Common myeloid progenitor, CD34-positive (primary cell): ENCODE measurements at regions not wholly inside any gene's neighbourhood (a gene's known extent, or its start where the extent isn't known, plus 50 kb on each side); places are given as distances from the start of the nearest gene placed in this dataset.

Source experiments
- CTCF ChIA-PET: fragments of 350-600 bp; sonication (Branson Sonifier 250); formaldehyde crosslinking; loops from one replicate; lab custom pipeline; 2021; ENCODE audit warnings: antibody characterized with exemption; lab: Charles Lee
- POLR2A ChIA-PET: fragments of 350-600 bp; sonication (Branson Sonifier 250); formaldehyde crosslinking; loops from one replicate; lab custom pipeline; 2021; ENCODE audit warnings: antibody characterized with exemption; lab: Charles Lee
- DNase-seq, 3 donors: peaks; one replicate each; pipeline versions ENCODE4 v3.0.0 to v3.0.0-alpha.2; 2013
- H3K27ac ChIP-seq, 2 experiments: 1 replicate in 1 of 2; 2 replicates in 1 of 2; pipeline ENCODE4 v1.7.0; 2013; ENCODE audit warnings: inconsistent platforms in 2 of 2, low read length in 2 of 2, mild to moderate bottlenecking in 2 of 2, low read depth in 1 of 2, moderate library complexity in 1 of 2; ENCODE audit not compliant: severe bottlenecking in 2 of 2, insufficient read depth in 1 of 2, poor library complexity in 1 of 2
- H3K27me3 ChIP-seq, 5 experiments: replicated peaks in 2 of 5; 1 replicate in 3 of 5; 2 replicates in 2 of 5; pipeline versions ENCODE4 v1.6.1 to v1.7.0; 2013; ENCODE audit warnings: low read length in 4 of 5, mild to moderate bottlenecking in 2 of 5, moderate library complexity in 2 of 5, inconsistent platforms in 1 of 5; ENCODE audit not compliant: insufficient read depth in 5 of 5, control insufficient read depth in 4 of 5
- H3K36me3 ChIP-seq, 4 experiments: 1 replicate in 2 of 4; 2 replicates in 2 of 4; pipeline versions ENCODE4 v1.6.1 to v1.7.0; 2013; ENCODE audit warnings: low read length in 3 of 4, control low read depth in 1 of 4, mild to moderate bottlenecking in 1 of 4; ENCODE audit not compliant: control insufficient read depth in 4 of 4, insufficient read depth in 4 of 4
- H3K4me1 ChIP-seq, 4 experiments: 1 replicate in 3 of 4; 2 replicates in 1 of 4; pipeline versions ENCODE4 v1.6.1 to v1.7.1; 2013; ENCODE audit warnings: low read length in 3 of 4, mild to moderate bottlenecking in 3 of 4, control low read depth in 1 of 4, inconsistent platforms in 1 of 4, moderate library complexity in 1 of 4; ENCODE audit not compliant: control insufficient read depth in 4 of 4, insufficient read depth in 4 of 4; ENCODE audit errors: control extremely low read depth in 1 of 4
- H3K4me3 ChIP-seq, 7 experiments: 1 replicate in 4 of 7; 2 replicates in 3 of 7; pipeline versions ENCODE4 v1.5.1 to v1.7.0; 2013; ENCODE audit warnings: mild to moderate bottlenecking in 7 of 7, low read length in 6 of 7, moderate library complexity in 6 of 7, inconsistent platforms in 2 of 7, low read depth in 2 of 7, control low read depth in 1 of 7; ENCODE audit not compliant: insufficient read depth in 4 of 7, control insufficient read depth in 1 of 7; ENCODE audit errors: extremely low read depth in 1 of 7
- H3K9me3 ChIP-seq, 5 experiments: 1 replicate in 4 of 5; 2 replicates in 1 of 5; pipeline versions ENCODE4 v1.6.1 to v1.7.1; 2013; ENCODE audit warnings: low read length in 4 of 5, mild to moderate bottlenecking in 2 of 5, inconsistent platforms in 1 of 5, low read depth in 1 of 5, moderate library complexity in 1 of 5; ENCODE audit not compliant: control insufficient read depth in 4 of 5, insufficient read depth in 2 of 5; ENCODE audit errors: control extremely low read depth in 1 of 5
- WGBS: methylation state at CpG from one replicate; pipeline ENCODE4 v1.1.5; 2013; ENCODE audit not compliant: insufficient coverage; 5-methylcytosine and 5-hydroxymethylcytosine counted together

DNA sequence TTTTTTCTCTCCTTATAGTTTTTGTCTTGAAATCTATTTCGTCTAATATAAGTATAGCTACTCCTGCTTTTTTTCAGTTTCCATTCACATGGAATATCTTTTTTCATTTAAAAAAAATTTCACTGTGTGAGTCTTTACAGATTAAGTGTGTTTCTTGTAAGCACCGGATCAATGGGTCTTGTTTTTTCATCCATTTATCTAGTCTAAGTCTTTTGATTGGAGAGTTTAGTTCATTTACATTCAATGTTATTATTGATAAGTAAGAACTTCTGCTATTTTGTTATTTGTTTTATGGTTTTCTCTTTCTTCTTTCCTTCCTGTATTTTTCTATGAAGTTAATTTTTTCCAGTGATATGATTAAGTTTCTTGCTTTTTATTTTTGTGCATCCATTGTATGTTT lies 216.7 kb upstream of the CNTNAP2 start:
- Histone ChIP-seq H3K27me3 (no peaks in the 10 kb centered on the region), H3K27ac (no peak overlapping the region), H3K9me3 (peaks cover 0 to 9% (median 0%) of the 10 kb centered on the region in 5 experiments), H3K4me3 (no peak overlapping the region), H3K4me1 (no peaks in the 10 kb centered on the region), H3K36me3 (no peaks in the 10 kb centered on the region)
- CTCF ChIA-PET: no interaction called here
- POLR2A ChIA-PET: no interaction called here
- no peak for DNase-seq
- no CpG with 5 or more reads among the region's 2 CpGs for WGBS

- WGBS: no CpG with 5 or more reads among the region's 4 CpGs
- no peak for DNase-seq
- POLR2A ChIA-PET: no interaction called here
- no peaks in the 10 kb centered on the region for H3K36me3 ChIP-seq
- no peak overlapping the region for H3K4me3 ChIP-seq
- CTCF ChIA-PET: no interaction called here
- H3K27me3 ChIP-seq: no peaks in the 10 kb centered on the region
- no peaks in the 10 kb centered on the region for H3K9me3 ChIP-seq
- H3K4me1 ChIP-seq: no peaks in the 10 kb centered on the region
- H3K27ac ChIP-seq: no peak overlapping the region
Measured at GRCh38 chr7:145893925-145894535, 222.6 kb upstream of the CNTNAP2 start.

DNA sequence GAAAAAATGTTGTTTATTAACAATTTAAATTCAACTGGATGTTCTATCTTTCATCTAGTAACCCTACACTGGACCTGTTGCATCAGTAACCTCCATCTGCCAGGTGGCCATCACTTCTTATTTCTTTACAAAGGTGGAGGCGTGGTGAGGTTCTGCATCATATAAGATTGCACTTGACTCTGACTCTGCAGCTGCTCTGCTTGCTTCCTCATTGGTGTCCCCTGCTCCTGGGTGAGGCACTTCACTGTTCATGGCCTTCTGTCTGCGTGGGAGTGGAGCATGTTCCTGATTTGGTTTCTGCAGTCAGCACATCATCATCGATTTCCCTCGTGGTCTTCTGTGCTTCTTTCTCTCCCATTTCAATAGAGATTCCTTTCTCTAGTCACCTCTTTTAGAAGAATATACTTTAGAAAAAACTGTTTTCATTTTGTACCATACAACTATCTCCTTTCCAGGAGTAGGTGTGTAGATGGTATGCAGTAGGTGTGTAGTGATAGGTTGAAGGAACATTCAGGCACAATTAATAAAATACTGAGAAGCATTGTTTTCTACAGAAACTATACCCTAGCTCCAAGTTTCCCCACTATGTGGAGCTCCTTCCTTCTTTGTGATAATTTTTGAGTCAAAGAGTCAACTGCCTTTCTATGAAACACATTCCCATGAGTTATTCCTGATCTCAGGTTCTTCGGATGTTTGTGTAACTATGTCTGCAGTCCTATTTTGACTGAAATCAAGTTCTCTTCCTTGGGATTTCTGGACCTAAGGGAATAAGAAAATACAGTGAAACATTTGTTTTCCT lies 231.7 kb upstream of the CNTNAP2 start:
- POLR2A ChIA-PET: no interaction called here
- whole genome bisulfite sequencing: 86% methylated on average over 2 of the region's 5 CpGs
- no peak overlapping the region for H3K4me3 ChIP-seq

DNA sequence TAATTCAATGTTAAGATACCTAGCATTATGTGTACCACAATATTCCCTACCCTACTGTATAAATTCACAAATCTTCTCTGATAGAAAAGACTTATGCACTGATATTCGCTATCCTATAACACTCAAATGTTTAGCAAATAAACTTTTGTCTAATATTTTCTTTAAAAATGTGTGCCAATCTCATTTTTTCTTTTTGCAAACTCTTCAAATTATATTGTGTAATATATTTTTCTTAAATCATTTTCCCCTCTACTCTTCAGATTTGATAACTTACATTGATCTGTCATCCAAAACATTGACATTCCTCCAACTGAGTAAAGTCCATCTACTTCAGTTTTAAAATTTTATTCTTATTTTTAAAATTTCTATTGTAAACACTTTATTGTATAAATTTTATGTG lies 240.2 kb upstream of the CNTNAP2 start:
- no peaks in the 10 kb centered on the region for H3K27me3 ChIP-seq
- WGBS: no CpG with 5 or more reads among the region's 1 CpG
- no peaks in the 10 kb centered on the region for H3K4me1 ChIP-seq
- peaks cover 0 to 2% (median 0%) of the 10 kb centered on the region in 5 experiments for H3K9me3 ChIP-seq
- ChIA-PET POLR2A (interaction anchor here (0.6 kb wide), 1 partner anchor 206 kb away, joined by 3 read pairs; no protein-coding TSS in a partner anchor), CTCF (no interaction called here)
- no peak overlapping the region for H3K4me3 ChIP-seq
- no peak for DNase-seq
- H3K36me3 ChIP-seq: no peaks in the 10 kb centered on the region
- no peak overlapping the region for H3K27ac ChIP-seq

More for the DNA sequence above, 231.7 kb upstream of the CNTNAP2 start:
- H3K36me3 ChIP-seq: no peaks in the 10 kb centered on the region
- CTCF ChIA-PET: no interaction called here
- H3K27ac ChIP-seq: no peak overlapping the region
- H3K9me3 ChIP-seq: peaks cover 0 to 2% (median 0%) of the 10 kb centered on the region in 5 experiments
- H3K4me1 ChIP-seq: no peaks in the 10 kb centered on the region
- no peak for DNase-seq
- no peaks in the 10 kb centered on the region for H3K27me3 ChIP-seq

GRCh38 chr7:145875267-145875666 lies 241.3 kb upstream of the CNTNAP2 start:
- Histone ChIP-seq H3K27me3 (no peaks in the 10 kb centered on the region), H3K9me3 (no peaks in the 10 kb centered on the region), H3K27ac (no peak overlapping the region), H3K4me1 (no peaks in the 10 kb centered on the region), H3K36me3 (no peaks in the 10 kb centered on the region), H3K4me3 (no peak overlapping the region)
- ChIA-PET POLR2A (no interaction called here), CTCF (no interaction called here)
- DNase-seq: no peak

GRCh38 chr7:145868935-145869334 lies 247.7 kb upstream of the CNTNAP2 start:
- H3K27ac ChIP-seq: no peak overlapping the region
- 94% methylated on average over 2 of the region's 2 CpGs for WGBS
- H3K4me3 ChIP-seq: no peak overlapping the region
- no peaks in the 10 kb centered on the region for H3K36me3 ChIP-seq
- CTCF ChIA-PET: no interaction called here
- DNase-seq: no peak
- H3K9me3 ChIP-seq: peaks cover 0 to 16% (median 4%) of the 10 kb centered on the region in 5 experiments
- no peaks in the 10 kb centered on the region for H3K4me1 ChIP-seq
- H3K27me3 ChIP-seq: no peaks in the 10 kb centered on the region
- POLR2A ChIA-PET: no interaction called here

- 88% methylated on average over 5 of the region's 5 CpGs for WGBS
- Histone ChIP-seq H3K4me1 (no peaks in the 10 kb centered on the region), H3K4me3 (no peak overlapping the region), H3K27ac (no peak overlapping the region), H3K27me3 (no peaks in the 10 kb centered on the region), H3K36me3 (no peaks in the 10 kb centered on the region), H3K9me3 (peaks cover 0 to 6% (median 0%) of the 10 kb centered on the region in 5 experiments)
- DNase-seq: no peak
- CTCF ChIA-PET: no interaction called here
- POLR2A ChIA-PET: no interaction called here
Measured at GRCh38 chr7:145862212-145862611, 254.4 kb upstream of the CNTNAP2 start.
